Uterus (tissue), 2 donors: ENCODE measurements at regions not wholly inside any gene's neighbourhood (a gene's known extent, or its start where the extent isn't known, plus 50 kb on each side); places are given as distances from the start of the nearest gene placed in this dataset.

Source experiments
- POLR2A ChIP-seq, 2 donors: fragments of 450-650 bp; IDR thresholded peaks; one replicate each; pipeline ENCODE4 v1.6.1; 2016; ENCODE audit warnings: antibody characterized with exemption in 2 of 2, mild to moderate bottlenecking in 1 of 2, moderate library complexity in 1 of 2
- TF ChIP-seq, protein P1 (sequence below), 4 experiments: fragments of 200-600 bp in 2 of 4; fragments of 450-650 bp in 2 of 4; sonication (generic) in 2 of 4; IDR thresholded peaks; one replicate each; pipeline ENCODE4 v1.5.1; 2016 to 2019; ENCODE audit warnings: antibody characterized with exemption in 4 of 4, mild to moderate bottlenecking in 2 of 4, moderate library complexity in 1 of 4

DNA sequence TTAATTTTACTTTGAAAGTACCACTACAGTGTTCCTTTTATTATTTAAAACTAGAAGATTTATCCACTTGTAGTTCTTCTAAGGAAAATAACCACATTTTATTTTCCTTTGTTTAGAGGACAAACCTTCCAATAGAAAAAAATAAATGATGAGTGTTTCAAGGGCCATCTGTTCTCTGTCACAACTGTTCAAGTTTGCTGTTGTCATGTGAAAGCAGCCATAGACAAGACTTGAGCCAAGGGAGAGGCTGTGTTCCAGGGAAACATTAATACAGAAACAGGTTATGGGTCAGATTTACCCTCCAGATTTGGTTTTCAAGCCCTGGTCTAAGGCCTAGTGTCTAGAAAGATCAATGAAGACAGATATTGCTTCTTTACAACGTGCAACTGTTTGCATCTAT lies 463.6 kb downstream of the C6orf118 start:
- TF ChIP-seq, protein P1, sequence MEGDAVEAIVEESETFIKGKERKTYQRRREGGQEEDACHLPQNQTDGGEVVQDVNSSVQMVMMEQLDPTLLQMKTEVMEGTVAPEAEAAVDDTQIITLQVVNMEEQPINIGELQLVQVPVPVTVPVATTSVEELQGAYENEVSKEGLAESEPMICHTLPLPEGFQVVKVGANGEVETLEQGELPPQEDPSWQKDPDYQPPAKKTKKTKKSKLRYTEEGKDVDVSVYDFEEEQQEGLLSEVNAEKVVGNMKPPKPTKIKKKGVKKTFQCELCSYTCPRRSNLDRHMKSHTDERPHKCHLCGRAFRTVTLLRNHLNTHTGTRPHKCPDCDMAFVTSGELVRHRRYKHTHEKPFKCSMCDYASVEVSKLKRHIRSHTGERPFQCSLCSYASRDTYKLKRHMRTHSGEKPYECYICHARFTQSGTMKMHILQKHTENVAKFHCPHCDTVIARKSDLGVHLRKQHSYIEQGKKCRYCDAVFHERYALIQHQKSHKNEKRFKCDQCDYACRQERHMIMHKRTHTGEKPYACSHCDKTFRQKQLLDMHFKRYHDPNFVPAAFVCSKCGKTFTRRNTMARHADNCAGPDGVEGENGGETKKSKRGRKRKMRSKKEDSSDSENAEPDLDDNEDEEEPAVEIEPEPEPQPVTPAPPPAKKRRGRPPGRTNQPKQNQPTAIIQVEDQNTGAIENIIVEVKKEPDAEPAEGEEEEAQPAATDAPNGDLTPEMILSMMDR (IDR thresholded peaks at IDR 0.05), result no peak
- no peak for TF ChIP-seq POLR2A (IDR thresholded peaks at IDR 0.05)
